VCaP (cell line): ENCODE measurements at regions not wholly inside any gene's neighbourhood (a gene's known extent, or its start where the extent isn't known, plus 50 kb on each side); places are given as distances from the start of the nearest gene placed in this dataset.

Experiments
- H3K27ac ChIP-seq: fragments of 450-650 bp; 2 replicates; pipeline ENCODE4 v1.5.1; 2017
- TF ChIP-seq, protein P1 (sequence below): fragments of 450-650 bp; conservative IDR thresholded peaks from 2 replicates; pipeline ENCODE4 v1.5.1; 2017; ENCODE audit warnings: mild to moderate bottlenecking, moderate library complexity

DNA sequence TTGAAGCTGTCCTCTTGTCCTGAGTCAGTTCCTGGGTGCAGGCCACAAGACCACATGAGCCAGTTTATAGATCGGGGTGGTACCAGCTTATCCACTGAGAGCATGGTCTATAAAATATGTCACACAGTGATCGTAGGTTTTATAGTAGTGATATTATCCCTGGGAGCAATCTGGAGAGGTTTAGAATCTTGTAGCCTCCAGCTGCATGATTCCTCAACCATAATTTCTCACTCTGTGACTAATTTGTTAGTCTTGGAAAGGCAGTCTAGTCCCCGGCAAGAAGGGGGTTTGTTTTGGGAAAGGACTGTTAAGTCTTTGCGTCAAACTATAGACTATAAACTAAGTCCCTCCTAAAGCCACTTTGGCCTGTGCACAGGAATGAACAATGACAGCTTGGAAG, 693.0 kb upstream of the CADM2 start:
- no peak overlapping the region for H3K27ac ChIP-seq
- TF ChIP-seq, protein P1, sequence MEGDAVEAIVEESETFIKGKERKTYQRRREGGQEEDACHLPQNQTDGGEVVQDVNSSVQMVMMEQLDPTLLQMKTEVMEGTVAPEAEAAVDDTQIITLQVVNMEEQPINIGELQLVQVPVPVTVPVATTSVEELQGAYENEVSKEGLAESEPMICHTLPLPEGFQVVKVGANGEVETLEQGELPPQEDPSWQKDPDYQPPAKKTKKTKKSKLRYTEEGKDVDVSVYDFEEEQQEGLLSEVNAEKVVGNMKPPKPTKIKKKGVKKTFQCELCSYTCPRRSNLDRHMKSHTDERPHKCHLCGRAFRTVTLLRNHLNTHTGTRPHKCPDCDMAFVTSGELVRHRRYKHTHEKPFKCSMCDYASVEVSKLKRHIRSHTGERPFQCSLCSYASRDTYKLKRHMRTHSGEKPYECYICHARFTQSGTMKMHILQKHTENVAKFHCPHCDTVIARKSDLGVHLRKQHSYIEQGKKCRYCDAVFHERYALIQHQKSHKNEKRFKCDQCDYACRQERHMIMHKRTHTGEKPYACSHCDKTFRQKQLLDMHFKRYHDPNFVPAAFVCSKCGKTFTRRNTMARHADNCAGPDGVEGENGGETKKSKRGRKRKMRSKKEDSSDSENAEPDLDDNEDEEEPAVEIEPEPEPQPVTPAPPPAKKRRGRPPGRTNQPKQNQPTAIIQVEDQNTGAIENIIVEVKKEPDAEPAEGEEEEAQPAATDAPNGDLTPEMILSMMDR = no peak

- TF ChIP-seq, protein P1 = no peak
- no peak overlapping the region for H3K27ac ChIP-seq
These were observed 683.3 kb upstream of the CADM2 start for GRCh38 chr3:84275532-84275931.

DNA sequence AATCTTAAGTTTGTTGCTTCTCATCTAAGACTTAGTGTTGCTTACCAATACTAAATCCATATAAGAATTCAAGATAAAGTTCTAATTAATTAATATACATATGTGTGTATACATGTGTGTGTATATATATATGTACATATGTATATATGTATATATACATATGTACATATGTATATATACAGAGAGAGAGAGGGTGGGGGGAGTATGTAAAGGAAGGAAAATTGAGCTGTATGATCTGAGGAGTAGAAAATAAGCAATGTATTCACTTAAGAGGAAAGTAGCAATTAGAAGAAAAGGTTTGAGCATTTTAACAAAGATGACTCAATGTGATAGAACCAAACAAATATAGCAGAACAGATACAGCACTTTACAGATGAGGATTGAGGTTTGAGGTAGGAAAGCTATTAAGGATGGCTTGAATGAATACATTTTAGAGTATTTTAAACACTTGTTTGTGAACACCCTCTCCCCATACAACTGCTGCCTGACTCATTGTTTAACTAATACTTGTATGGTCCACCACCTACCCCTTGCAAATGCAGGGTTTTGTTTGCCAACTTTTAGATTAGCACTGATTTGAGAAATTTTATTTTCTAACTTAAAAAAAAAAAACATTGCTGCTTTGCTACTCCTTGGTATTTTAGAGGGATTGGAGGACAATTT, 681.1 kb upstream of the CADM2 start:
- H3K27ac ChIP-seq = no peak overlapping the region
- TF ChIP-seq, protein P1 = no peak

DNA sequence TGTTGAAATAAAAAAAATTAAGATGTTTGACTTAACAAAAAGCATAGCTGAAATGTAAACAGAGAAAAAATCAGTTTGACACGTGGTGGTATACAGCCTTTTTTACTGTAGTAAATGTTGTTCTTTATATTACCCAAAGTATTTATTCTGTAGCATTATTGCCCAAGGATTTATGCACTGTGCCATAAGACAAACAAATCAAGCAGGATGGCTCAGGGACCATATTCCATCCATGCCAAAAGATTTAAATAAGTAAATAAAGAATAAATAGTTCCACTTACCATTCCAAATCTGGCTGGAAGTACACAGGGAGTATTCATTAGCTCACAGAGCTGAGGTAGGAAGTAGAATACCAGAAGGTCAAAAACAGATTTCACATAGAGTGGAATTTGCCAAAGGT, 666.7 kb upstream of the CADM2 start:
- TF ChIP-seq, protein P1 = no peak
- no peak overlapping the region for H3K27ac ChIP-seq

DNA sequence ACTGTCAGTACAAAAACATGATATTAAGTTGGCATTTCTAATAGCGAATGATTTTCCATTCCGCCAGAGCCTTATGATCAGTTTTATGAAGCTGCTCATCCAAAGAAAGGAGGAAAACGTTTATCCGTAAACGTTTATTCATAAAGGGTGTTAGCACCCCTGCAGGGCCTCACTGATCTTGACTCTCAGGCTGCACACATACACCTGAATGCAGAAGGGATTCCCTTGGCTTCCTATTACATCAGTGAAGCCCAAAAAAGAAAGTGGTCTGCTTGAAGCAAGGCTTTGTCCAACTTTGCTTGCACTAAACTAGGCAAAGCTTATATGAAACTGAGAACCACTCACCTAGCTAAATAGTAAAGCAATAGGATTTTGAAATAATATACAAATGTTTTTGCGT, 659.5 kb upstream of the CADM2 start:
- TF ChIP-seq, protein P1 = no peak
- no peak overlapping the region for H3K27ac ChIP-seq

DNA sequence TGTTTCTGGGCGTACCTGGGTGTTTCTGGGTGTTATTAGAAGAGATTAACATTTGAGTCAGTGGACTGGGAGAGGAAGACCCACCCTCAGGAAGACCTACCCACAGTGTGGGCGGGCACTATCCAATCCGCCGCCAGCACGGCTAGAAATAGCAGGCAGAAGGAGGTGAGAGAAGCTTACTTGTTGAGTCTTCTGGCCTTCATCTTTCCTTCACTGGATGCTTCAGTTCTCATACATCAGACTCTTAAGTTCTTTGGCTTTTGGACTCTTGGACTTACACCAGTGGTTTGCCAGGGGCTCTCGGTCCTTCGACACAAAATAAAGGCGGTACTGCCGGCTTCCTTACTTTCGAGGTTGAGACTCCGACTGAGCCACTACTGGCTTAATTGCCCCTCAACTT, 654.6 kb upstream of the CADM2 start:
- TF ChIP-seq, protein P1 = no peak
- H3K27ac ChIP-seq = no peak overlapping the region

DNA sequence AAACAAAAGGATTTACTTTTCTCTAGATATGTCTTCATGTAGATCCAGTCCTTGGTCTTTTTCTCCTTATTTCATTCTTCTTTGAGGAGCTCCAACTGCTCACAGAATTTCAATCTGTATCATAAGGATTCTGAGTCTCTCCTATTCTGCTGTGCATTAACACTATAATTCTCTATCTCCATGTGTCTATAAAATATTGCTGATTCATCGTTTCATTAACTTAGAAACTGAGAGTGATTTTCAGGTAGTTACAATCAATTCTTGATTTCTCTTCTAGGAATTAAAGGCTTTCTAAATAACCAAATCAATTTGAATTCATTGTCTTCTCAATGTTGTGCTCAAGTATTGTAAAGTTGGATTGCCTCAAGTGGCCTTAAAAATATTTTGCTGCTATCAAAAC, 651.5 kb upstream of the CADM2 start:
- H3K27ac ChIP-seq = no peak overlapping the region
- TF ChIP-seq, protein P1 = no peak
